ENCODE measurements at regions not wholly inside any gene's neighbourhood (a gene's known extent, or its start where the extent isn't known, plus 50 kb on each side); places are given as distances from the start of the nearest gene placed in this dataset.

DNA sequence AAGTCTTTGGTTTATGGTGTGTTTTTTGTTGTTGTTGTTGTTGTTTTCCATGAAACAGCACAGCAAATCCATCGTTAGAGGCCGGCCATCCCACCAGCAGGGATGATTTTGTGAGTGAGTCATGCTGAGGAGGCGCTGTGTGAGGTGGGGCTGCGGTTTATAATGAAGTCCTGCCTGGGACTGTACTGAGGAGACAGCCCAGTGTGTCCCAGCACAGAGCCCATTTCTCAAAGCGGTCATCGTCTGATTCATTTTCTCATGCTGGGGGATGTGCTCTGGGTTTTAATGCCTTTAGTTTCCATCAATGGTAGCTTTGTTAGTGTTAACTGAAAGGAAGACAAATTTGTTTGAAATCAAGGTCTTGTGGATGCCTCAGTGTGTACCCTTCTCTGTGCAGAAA is 129.3 kb upstream of the SERP2 start:
- TF ChIP-seq, protein P1, sequence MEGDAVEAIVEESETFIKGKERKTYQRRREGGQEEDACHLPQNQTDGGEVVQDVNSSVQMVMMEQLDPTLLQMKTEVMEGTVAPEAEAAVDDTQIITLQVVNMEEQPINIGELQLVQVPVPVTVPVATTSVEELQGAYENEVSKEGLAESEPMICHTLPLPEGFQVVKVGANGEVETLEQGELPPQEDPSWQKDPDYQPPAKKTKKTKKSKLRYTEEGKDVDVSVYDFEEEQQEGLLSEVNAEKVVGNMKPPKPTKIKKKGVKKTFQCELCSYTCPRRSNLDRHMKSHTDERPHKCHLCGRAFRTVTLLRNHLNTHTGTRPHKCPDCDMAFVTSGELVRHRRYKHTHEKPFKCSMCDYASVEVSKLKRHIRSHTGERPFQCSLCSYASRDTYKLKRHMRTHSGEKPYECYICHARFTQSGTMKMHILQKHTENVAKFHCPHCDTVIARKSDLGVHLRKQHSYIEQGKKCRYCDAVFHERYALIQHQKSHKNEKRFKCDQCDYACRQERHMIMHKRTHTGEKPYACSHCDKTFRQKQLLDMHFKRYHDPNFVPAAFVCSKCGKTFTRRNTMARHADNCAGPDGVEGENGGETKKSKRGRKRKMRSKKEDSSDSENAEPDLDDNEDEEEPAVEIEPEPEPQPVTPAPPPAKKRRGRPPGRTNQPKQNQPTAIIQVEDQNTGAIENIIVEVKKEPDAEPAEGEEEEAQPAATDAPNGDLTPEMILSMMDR (conservative IDR thresholded peaks at IDR 0.05 in 1 of 2, IDR thresholded peaks at IDR 0.05 in 1 of 2; ENCODE audit: extremely low read depth in 1 of 2, insufficient read depth in 1 of 2, low read depth in 1 of 2, low read length in 2 of 2) = no peak
- TF ChIP-seq EZH2 (IDR thresholded peaks at IDR 0.05; ENCODE audit: borderline replicate concordance, low read length) = no peak

All from mammary epithelial cell (primary cell).